Caco-2 (cell line): ENCODE measurements at regions not wholly inside any gene's neighbourhood (a gene's known extent, or its start where the extent isn't known, plus 50 kb on each side); places are given as distances from the start of the nearest gene placed in this dataset.

Experiments used
- BruUV-seq: library from RNA; stranded (reverse); fragments of 400-500 nt; replicated peaks from 2 replicates; lab custom pipeline; 2021; lab: Mats Ljungman, UMichigan
- CTCF ChIA-PET: fragments of 300-600 bp; sonication (Branson Sonifier 250); formaldehyde crosslinking; loops from one replicate; lab custom pipeline; 2022; ENCODE audit warnings: antibody characterized with exemption; lab: Charles Lee
- POLR2A ChIA-PET: fragments of 300-600 bp; sonication (Branson Sonifier 250); formaldehyde crosslinking; loops from one replicate; lab custom pipeline; 2022; ENCODE audit warnings: antibody characterized with exemption; lab: Charles Lee
- DNase-seq, 2 experiments: peaks; one replicate each; pipeline versions ENCODE4 v3.0.0 to v3.0.0-alpha.2; 2020 to 2022
- H3K27me3 ChIP-seq: replicated peaks from 2 replicates; pipeline ENCODE4 v1.6.0; 2011; ENCODE audit warnings: low read length; ENCODE audit not compliant: control insufficient read depth, insufficient read depth
- H3K36me3 ChIP-seq: 2 replicates; pipeline ENCODE4 v1.5.1; 2011; ENCODE audit warnings: low read length; ENCODE audit not compliant: control insufficient read depth, insufficient read depth
- H3K4me1 ChIP-seq: fragments of 250-450 bp; sonication (Bioruptor Pico); 2 replicates; pipeline ENCODE4 v1.5.1; 2020; ENCODE audit warnings: mild to moderate bottlenecking
- H3K4me3 ChIP-seq: 2 replicates; pipeline ENCODE4 v1.5.1; 2011; ENCODE audit warnings: low read depth, mild to moderate bottlenecking, control low read depth, low read length
- H3K9me3 ChIP-seq: fragments of 250-450 bp; sonication (Bioruptor Pico); 2 replicates; pipeline ENCODE4 v1.5.1; 2020; ENCODE audit warnings: mild to moderate bottlenecking, moderate library complexity
- H3K27ac Mint-ChIP-seq: one replicate; pipeline ENCODE4 v1.8.0; 2022; ENCODE audit warnings: mixed read lengths; ENCODE audit not compliant: unreplicated experiment
- H3K27me3 Mint-ChIP-seq: one replicate; pipeline ENCODE4 v1.8.0; 2022; ENCODE audit warnings: mixed read lengths; ENCODE audit not compliant: insufficient read depth, unreplicated experiment
- H3K36me3 Mint-ChIP-seq: one replicate; pipeline ENCODE4 v1.8.0; 2022; ENCODE audit warnings: mild to moderate bottlenecking, mixed read lengths; ENCODE audit not compliant: insufficient read depth, unreplicated experiment
- H3K4me1 Mint-ChIP-seq: one replicate; pipeline ENCODE4 v1.8.0; 2022; ENCODE audit warnings: low read depth, mixed read lengths; ENCODE audit not compliant: unreplicated experiment
- H3K4me3 Mint-ChIP-seq: one replicate; pipeline ENCODE4 v1.8.0; 2022; ENCODE audit warnings: mild to moderate bottlenecking, moderate library complexity, mixed read lengths; ENCODE audit not compliant: unreplicated experiment
- H3K9me3 Mint-ChIP-seq: one replicate; pipeline ENCODE4 v1.8.0; 2022; ENCODE audit warnings: mixed read lengths; ENCODE audit not compliant: unreplicated experiment
- CTCF ChIP-seq, 2 experiments: fragments of 200-600 bp in 1 of 2; IDR thresholded peaks; 1 replicate in 1 of 2; 2 replicates in 1 of 2; pipeline versions ENCODE4 v1.5.1 to v1.8.0; 2011 to 2022; ENCODE audit warnings: antibody characterized with exemption in 1 of 2, control low read depth in 1 of 2, inconsistent platforms in 1 of 2, low read depth in 1 of 2, low read length in 1 of 2, mild to moderate bottlenecking in 1 of 2, moderate library complexity in 1 of 2; ENCODE audit not compliant: insufficient read depth in 1 of 2, severe bottlenecking in 1 of 2, unreplicated experiment in 1 of 2
- intact Hi-C: fragments of 100-400 bp; cut with micrococcal nuclease; formaldehyde crosslinking; loops from one replicate; pipeline ENCODE4 v1.10.0; 2022; ENCODE audit not compliant: unreplicated experiment

DNA sequence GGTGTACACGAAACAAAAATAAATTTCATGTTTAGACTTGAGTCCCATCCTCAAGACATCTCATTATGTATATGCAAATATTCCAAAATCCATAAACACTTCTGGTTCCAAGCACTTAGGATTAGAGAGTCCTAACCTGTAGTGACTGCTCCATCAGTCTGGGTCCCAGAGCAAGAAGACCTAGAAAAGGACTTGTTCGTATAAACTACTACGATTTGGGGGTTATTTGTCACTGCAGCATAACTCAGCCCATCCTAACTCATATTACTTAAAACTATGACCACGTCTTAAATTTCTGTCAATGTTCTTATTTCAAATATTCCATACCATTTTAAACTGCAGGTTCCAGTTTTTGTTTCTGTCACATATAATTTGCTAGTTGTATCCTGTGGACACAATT lies 463.0 kb downstream of the AGTPBP1 start:
- intact Hi-C loops: no loop called here
- CTCF ChIA-PET: no interaction called here
- no peaks in the 10 kb centered on the region for H3K4me1 Mint-ChIP-seq
- no peaks in the 10 kb centered on the region for H3K36me3 Mint-ChIP-seq
- no peak for TF ChIP-seq CTCF (IDR thresholded peaks at IDR 0.05; ENCODE audit: insufficient read depth in 1 of 2, low read depth in 1 of 2, low read length in 1 of 2, severe bottlenecking in 1 of 2, unreplicated experiment in 1 of 2)
- BruUV-seq: no TSS peak
- H3K36me3 ChIP-seq: no peaks in the 10 kb centered on the region
- H3K4me1 ChIP-seq: no peaks in the 10 kb centered on the region
- H3K4me3 Mint-ChIP-seq: no peak overlapping the region
- no peak for DNase-seq
- no peaks in the 10 kb centered on the region for H3K9me3 ChIP-seq
- no peaks in the 10 kb centered on the region for H3K9me3 Mint-ChIP-seq
- peaks cover 10% of the 10 kb centered on the region for H3K27me3 Mint-ChIP-seq
- no peak overlapping the region for H3K27ac Mint-ChIP-seq
- no peak overlapping the region for H3K4me3 ChIP-seq
- POLR2A ChIA-PET: no interaction called here
- H3K27me3 ChIP-seq: no peaks in the 10 kb centered on the region

DNA sequence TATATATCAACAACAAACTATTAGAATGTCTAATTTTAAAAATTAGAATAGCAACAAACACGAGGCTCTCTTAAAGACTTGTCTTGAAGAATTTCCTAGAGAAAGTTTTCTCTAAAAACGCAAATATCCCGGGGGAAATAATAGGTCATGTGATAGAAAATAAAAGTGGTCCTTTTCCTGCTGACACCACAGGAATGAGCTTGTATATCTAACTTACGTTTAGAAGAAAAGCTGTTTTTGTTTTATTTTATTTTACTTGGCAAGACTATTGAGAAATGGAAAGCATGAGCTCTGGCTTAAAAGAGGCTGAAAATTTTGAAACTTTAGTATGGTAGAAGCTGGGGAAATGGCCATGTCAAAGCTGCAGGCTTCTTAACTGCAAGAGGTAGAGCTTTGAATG lies 465.0 kb downstream of the AGTPBP1 start:
- H3K36me3 Mint-ChIP-seq: no peaks in the 10 kb centered on the region
- CTCF ChIA-PET: no interaction called here
- POLR2A ChIA-PET: no interaction called here
- H3K4me1 Mint-ChIP-seq: no peaks in the 10 kb centered on the region
- DNase-seq: no peak
- no peaks in the 10 kb centered on the region for H3K27me3 ChIP-seq
- intact Hi-C loops: no loop called here
- no peak overlapping the region for H3K4me3 Mint-ChIP-seq
- H3K4me1 ChIP-seq: no peaks in the 10 kb centered on the region
- H3K9me3 ChIP-seq: no peaks in the 10 kb centered on the region
- H3K9me3 Mint-ChIP-seq: no peaks in the 10 kb centered on the region
- BruUV-seq: no TSS peak
- no peak overlapping the region for H3K4me3 ChIP-seq
- H3K27ac Mint-ChIP-seq: no peak overlapping the region
- H3K36me3 ChIP-seq: no peaks in the 10 kb centered on the region
- no peak for TF ChIP-seq CTCF (IDR thresholded peaks at IDR 0.05; ENCODE audit: insufficient read depth in 1 of 2, low read depth in 1 of 2, low read length in 1 of 2, severe bottlenecking in 1 of 2, unreplicated experiment in 1 of 2)
- H3K27me3 Mint-ChIP-seq: peaks cover 5% of the 10 kb centered on the region

DNA sequence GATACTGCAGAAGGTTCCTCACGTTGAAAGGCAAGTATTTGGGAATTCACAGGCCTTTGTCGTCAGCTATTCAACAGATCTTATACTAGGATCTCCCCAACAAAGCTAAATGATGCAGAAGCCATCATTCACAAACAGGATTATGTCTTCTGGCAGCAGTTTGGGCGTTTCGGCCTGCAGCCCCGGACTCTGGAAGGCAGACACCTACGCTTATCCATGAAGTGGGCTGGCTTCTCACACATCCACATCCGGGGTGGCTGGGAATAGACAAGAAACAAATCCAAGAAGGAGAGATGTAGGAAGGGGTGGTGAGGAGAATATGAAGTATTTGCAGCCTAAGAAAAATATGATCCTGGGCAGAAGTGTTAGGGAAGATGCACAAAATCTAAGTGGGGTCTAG lies 471.9 kb downstream of the AGTPBP1 start:
- Mint-ChIP-seq H3K27ac (no peak overlapping the region), H3K36me3 (no peaks in the 10 kb centered on the region), H3K27me3 (peaks cover 6% of the 10 kb centered on the region), H3K4me3 (no peak overlapping the region), H3K4me1 (no peaks in the 10 kb centered on the region), H3K9me3 (no peaks in the 10 kb centered on the region)
- ChIA-PET CTCF (no interaction called here), POLR2A (no interaction called here)
- TF ChIP-seq CTCF (IDR thresholded peaks at IDR 0.05; ENCODE audit: insufficient read depth in 1 of 2, low read depth in 1 of 2, low read length in 1 of 2, severe bottlenecking in 1 of 2, unreplicated experiment in 1 of 2): no peak
- Histone ChIP-seq H3K36me3 (no peaks in the 10 kb centered on the region), H3K27me3 (no peaks in the 10 kb centered on the region), H3K4me3 (no peak overlapping the region), H3K9me3 (no peaks in the 10 kb centered on the region), H3K4me1 (no peaks in the 10 kb centered on the region)
- no peak for DNase-seq
- intact Hi-C loops: no loop called here
- BruUV-seq: no TSS peak
